Keratinocyte (primary cell): ENCODE measurements at regions not wholly inside any gene's neighbourhood (a gene's known extent, or its start where the extent isn't known, plus 50 kb on each side); places are given as distances from the start of the nearest gene placed in this dataset.

ENCODE experiments used
- DNase-seq: peaks from one replicate; pipeline ENCODE4 v3.0.0-alpha.2; 2011; ENCODE audit warnings: low read depth, missing footprints, low spot score
- FAIRE-seq: peaks from 2 replicates; lab custom pipeline; 2011; peaks lifted over from hg19 to GRCh38; lab: Jason Lieb, UNC
- H2AFZ ChIP-seq: 2 replicates; pipeline ENCODE4 v1.6.0; 2012; ENCODE audit warnings: low read length, control low read depth, inconsistent platforms; ENCODE audit not compliant: control insufficient read depth
- H3K27ac ChIP-seq: 2 replicates; pipeline ENCODE4 v1.5.1; 2011; ENCODE audit warnings: low read length; ENCODE audit not compliant: control insufficient read depth, insufficient read depth
- H3K27me3 ChIP-seq: 3 replicates; pipeline ENCODE4 v1.6.0; 2011; ENCODE audit warnings: low read length; ENCODE audit not compliant: control insufficient read depth, insufficient read depth; ENCODE audit errors: extremely low read depth
- H3K36me3 ChIP-seq, 2 experiments: 2 replicates in 1 of 2; 3 replicates in 1 of 2; pipeline ENCODE4 v1.5.1; 2011; ENCODE audit warnings: low read length in 2 of 2, mild to moderate bottlenecking in 1 of 2; ENCODE audit not compliant: control insufficient read depth in 2 of 2, insufficient read depth in 2 of 2; ENCODE audit errors: extremely low read depth in 1 of 2
- H3K4me1 ChIP-seq: 3 replicates; pipeline ENCODE4 v1.5.1; 2011; ENCODE audit warnings: low read length; ENCODE audit not compliant: control insufficient read depth, insufficient read depth; ENCODE audit errors: extremely low read depth
- H3K4me2 ChIP-seq: 3 replicates; pipeline ENCODE4 v1.6.0; 2011; ENCODE audit warnings: low read depth, low read length; ENCODE audit not compliant: control insufficient read depth, insufficient read depth; ENCODE audit errors: extremely low read depth
- H3K4me3 ChIP-seq, 3 experiments: fragments of 200-600 bp in 1 of 3; sonication (generic) in 1 of 3; 2 replicates in 2 of 3; 3 replicates in 1 of 3; pipeline ENCODE4 v1.5.1; 2011 to 2016; ENCODE audit warnings: low read length in 3 of 3, mild to moderate bottlenecking in 3 of 3, control low read depth in 2 of 3, inconsistent platforms in 1 of 3, low read depth in 1 of 3, mixed read lengths in 1 of 3, mixed run types in 1 of 3, moderate library complexity in 1 of 3; ENCODE audit not compliant: control insufficient read depth in 2 of 3, insufficient read depth in 2 of 3; ENCODE audit errors: extremely low read depth in 1 of 3
- H3K79me2 ChIP-seq: 2 replicates; pipeline ENCODE4 v1.6.0; 2012; ENCODE audit warnings: low read length; ENCODE audit not compliant: control insufficient read depth, insufficient read depth
- H3K9ac ChIP-seq: 3 replicates; pipeline ENCODE4 v1.6.0; 2011; ENCODE audit warnings: low read length; ENCODE audit not compliant: control insufficient read depth, insufficient read depth; ENCODE audit errors: extremely low read depth
- H3K9me1 ChIP-seq: 3 replicates; pipeline ENCODE4 v1.6.0; 2011; ENCODE audit warnings: low read length; ENCODE audit not compliant: control insufficient read depth, insufficient read depth; ENCODE audit errors: extremely low read depth
- H3K9me3 ChIP-seq: 2 replicates; pipeline ENCODE4 v1.5.1; 2012; ENCODE audit warnings: low read depth, low read length; ENCODE audit not compliant: control insufficient read depth
- H4K20me1 ChIP-seq: 3 replicates; pipeline ENCODE4 v1.6.0; 2011; ENCODE audit warnings: low read length; ENCODE audit not compliant: control insufficient read depth, insufficient read depth; ENCODE audit errors: extremely low read depth
- CTCF ChIP-seq, 3 experiments: IDR thresholded peaks in 1 of 3; conservative IDR thresholded peaks in 1 of 3; optimal IDR thresholded peaks in 1 of 3; 2 replicates in 2 of 3; 3 replicates in 1 of 3; pipeline versions ENCODE3 to v1.5.1; 2011; ENCODE audit warnings: low read length in 3 of 3, mild to moderate bottlenecking in 3 of 3, moderate library complexity in 2 of 3, control low read depth in 1 of 3, inconsistent platforms in 1 of 3; ENCODE audit not compliant: insufficient read depth in 2 of 3; ENCODE audit errors: extremely low read depth in 1 of 3
- EZH2 ChIP-seq: IDR thresholded peaks from one replicate; pipeline ENCODE4 v1.6.1; 2012; ENCODE audit warnings: inconsistent platforms, mild to moderate bottlenecking, low read length, moderate library complexity
- dilution Hi-C: fragments of 300-500 bp; cut with MboI; formaldehyde crosslinking; loops from one replicate; pipeline ENCODE4 v1.7.0; 2020; ENCODE audit warnings: low sequenced_read_pairs; ENCODE audit not compliant: extremely low pct_ligation_motif_present

GRCh38 chr1:38685388-38685787 is 174.2 kb downstream of the RRAGC start:
- peaks cover 4% of the 10 kb centered on the region for H3K27me3 ChIP-seq
- H3K9ac ChIP-seq = no peak overlapping the region
- FAIRE-seq (no peak), DNase-seq (no peak)
- dilution Hi-C loops = no loop called here
- no peak overlapping the region for H3K4me2 ChIP-seq
- H3K4me1 ChIP-seq = no peaks in the 10 kb centered on the region
- no peak overlapping the region for H2AFZ ChIP-seq
- H4K20me1 ChIP-seq = no peaks in the 10 kb centered on the region
- TF ChIP-seq CTCF (optimal IDR thresholded peaks at IDR 0.05 in 1 of 3, IDR thresholded peaks at IDR 0.05 in 1 of 3, conservative IDR thresholded peaks at IDR 0.05 in 1 of 3; ENCODE audit: extremely low read depth in 1 of 3, insufficient read depth in 2 of 3, low read length in 3 of 3) (no peak), EZH2 (no peak)
- no peaks in the 10 kb centered on the region for H3K9me3 ChIP-seq
- no peaks in the 10 kb centered on the region for H3K9me1 ChIP-seq
- no peak overlapping the region for H3K27ac ChIP-seq
- H3K79me2 ChIP-seq = no peaks in the 10 kb centered on the region
- H3K36me3 ChIP-seq = no peaks in the 10 kb centered on the region
- H3K4me3 ChIP-seq = no peak overlapping the region

- no peaks in the 10 kb centered on the region for H3K4me1 ChIP-seq
- no peak overlapping the region for H3K4me2 ChIP-seq
- H2AFZ ChIP-seq = no peak overlapping the region
- H3K36me3 ChIP-seq = no peaks in the 10 kb centered on the region
- no peaks in the 10 kb centered on the region for H4K20me1 ChIP-seq
- DNase-seq = no peak
- H3K9me3 ChIP-seq = no peaks in the 10 kb centered on the region
- H3K27ac ChIP-seq = no peak overlapping the region
- no peaks in the 10 kb centered on the region for H3K9me1 ChIP-seq
- dilution Hi-C loops = no loop called here
- TF ChIP-seq CTCF (optimal IDR thresholded peaks at IDR 0.05 in 1 of 3, IDR thresholded peaks at IDR 0.05 in 1 of 3, conservative IDR thresholded peaks at IDR 0.05 in 1 of 3; ENCODE audit: extremely low read depth in 1 of 3, insufficient read depth in 2 of 3, low read length in 3 of 3) (no peak), EZH2 (no peak)
- H3K4me3 ChIP-seq = no peak overlapping the region
- H3K79me2 ChIP-seq = no peaks in the 10 kb centered on the region
- FAIRE-seq = no peak
- peaks cover 3% of the 10 kb centered on the region for H3K27me3 ChIP-seq
- H3K9ac ChIP-seq = no peak overlapping the region
These were observed 178.6 kb downstream of the RRAGC start for GRCh38 chr1:38680801-38681510.
